ENCODE measurements at regions not wholly inside any gene's neighbourhood (a gene's known extent, or its start where the extent isn't known, plus 50 kb on each side); places are given as distances from the start of the nearest gene placed in this dataset.
"Not testable (repeated sequence)": the region's sequence is repeated elsewhere in the genome, so short reads cannot be mapped to it uniquely, and the experiment has no call there.

GRCh38 chr5:124499818-124500217 lies 246.6 kb downstream of the ZNF608 start:
- H3K27me3 ChIP-seq (replicated peaks in 1 of 4; ENCODE audit: control insufficient read depth in 3 of 4, extremely low read depth in 1 of 4, insufficient read depth in 3 of 4, low read length in 3 of 4); H2BK20ac ChIP-seq (ENCODE audit: low read length); H3K56ac ChIP-seq (replicated peaks; ENCODE audit: insufficient read length, low read depth, low read length); H2BK12ac ChIP-seq (ENCODE audit: low read depth, low read length); H2BK120ac ChIP-seq (replicated peaks; ENCODE audit: low read depth, low read length); POLR2A ChIA-PET (ENCODE audit: partially characterized antibody); H2AK5ac ChIP-seq (ENCODE audit: low read depth, low read length); H4K20me1 ChIP-seq (replicated peaks in 1 of 2; ENCODE audit: control insufficient read depth in 1 of 2, insufficient read depth in 2 of 2, low read length in 2 of 2); H3K23ac ChIP-seq (ENCODE audit: insufficient read length); H3K9ac ChIP-seq (replicated peaks in 1 of 4; ENCODE audit: extremely low read depth in 1 of 4, low read depth in 3 of 4, low read length in 3 of 4); H3K27ac ChIP-seq (ENCODE audit: low read depth, low read length); DNase-seq (ENCODE audit: low read depth in 1 of 2, low spot score in 2 of 2); H3K79me1 ChIP-seq (ENCODE audit: low read depth, low read length); H4K8ac ChIP-seq (ENCODE audit: extremely low read depth, insufficient read depth, low read length); H3K23me2 ChIP-seq (ENCODE audit: low read depth, low read length); H3K4me1 ChIP-seq (replicated peaks in 1 of 4; ENCODE audit: control insufficient read depth in 3 of 4, insufficient read depth in 4 of 4, low read length in 3 of 4); H4K5ac ChIP-seq (ENCODE audit: insufficient read length, low read depth, low read length); H4K91ac ChIP-seq (replicated peaks; ENCODE audit: insufficient read length, low read length); H3K36me3 ChIP-seq (ENCODE audit: control insufficient read depth in 2 of 4, insufficient read depth in 4 of 4, low read length in 3 of 4); H3K4me2 ChIP-seq (ENCODE audit: insufficient read depth in 1 of 2, low read depth in 2 of 2, low read length in 2 of 2); H2AFZ ChIP-seq (ENCODE audit: low read length); H3K9me3 ChIP-seq (ENCODE audit: insufficient read depth in 2 of 2, low read depth in 1 of 2, low read length in 1 of 2); H3K4me3 ChIP-seq (ENCODE audit: extremely low read depth in 1 of 4, insufficient read depth in 2 of 4, low read depth in 3 of 4, low read length in 4 of 4); H3K79me2 ChIP-seq (ENCODE audit: control insufficient read depth in 1 of 2, insufficient read depth in 2 of 2, low read length in 2 of 2); CTCF ChIA-PET (ENCODE audit: partially characterized antibody); H3K4ac ChIP-seq (replicated peaks; ENCODE audit: insufficient read length, low read depth, low read length); FAIRE-seq; H2BK5ac ChIP-seq (ENCODE audit: low read depth, low read length); H3K14ac ChIP-seq (ENCODE audit: insufficient read length); H2BK15ac ChIP-seq (ENCODE audit: low read length); H3K18ac ChIP-seq (ENCODE audit: extremely low read depth, low read length): not testable (repeated sequence)
- WGBS, 2 experiments (ENCODE audit: extremely low coverage in 1 of 2, insufficient coverage in 1 of 2, insufficient read length in 1 of 2, insufficient replicate concordance in 2 of 2, low coverage in 1 of 2, low lambda C conversion rate in 2 of 2, missing lambda C conversion rate in 1 of 2), result 67% methylated on average over 4 of the region's 5 CpGs; no CpG with 5 or more reads in 1 of the 2 experiments

All from H1 (cell line).